SK-N-SH (cell line): ENCODE measurements at regions not wholly inside any gene's neighbourhood (a gene's known extent, or its start where the extent isn't known, plus 50 kb on each side); places are given as distances from the start of the nearest gene placed in this dataset.

Source experiments
- CTCF ChIA-PET: fragments of 300-600, 350-600 bp; formaldehyde crosslinking; extraction: SDS; loops from one replicate; lab custom pipeline; 2021; lab: Yijun Ruan, JAX
- POLR2A ChIA-PET: fragments of 350-600 bp; sonication (Branson Sonifier 250); formaldehyde crosslinking; extraction: SDS; loops from one replicate; lab custom pipeline; 2020; ENCODE audit warnings: antibody characterized with exemption, inconsistent platforms; lab: Yijun Ruan, JAX
- DNase-seq: peaks from one replicate; pipeline ENCODE4 v3.0.0; 2012
- H2AFZ ChIP-seq: fragments of 200-600 bp; sonication (generic); 2 replicates; pipeline ENCODE4 v1.8.1; 2016; ENCODE audit warnings: antibody characterized with exemption, mild to moderate bottlenecking, low read depth
- H3F3A ChIP-seq: fragments of 200-600 bp; sonication (generic); replicated peaks from 2 replicates; pipeline ENCODE3; 2016; ENCODE audit warnings: antibody characterized with exemption, mild to moderate bottlenecking; ENCODE audit not compliant: insufficient read depth
- H3K27ac ChIP-seq, 2 experiments: fragments of 200-500 bp in 1 of 2; fragments of 200-600 bp in 1 of 2; sonication (Bioruptor generic) in 1 of 2; sonication (generic), shearing (Covaris generic) in 1 of 2; 2 replicates each; pipeline versions ENCODE4 v1.5.1 to v1.6.1; 2014 to 2016; ENCODE audit warnings: low read depth in 2 of 2, inconsistent platforms in 1 of 2, low read length in 1 of 2, mild to moderate bottlenecking in 1 of 2, mixed read lengths in 1 of 2
- H3K27me3 ChIP-seq: fragments of 200-600 bp; sonication (generic), shearing (Covaris generic); 2 replicates; pipeline ENCODE4 v1.6.1; 2016; ENCODE audit warnings: mixed run types; ENCODE audit not compliant: insufficient read depth
- H3K36me3 ChIP-seq, 2 experiments: fragments of 200-500 bp in 1 of 2; fragments of 200-600 bp in 1 of 2; sonication (Bioruptor generic) in 1 of 2; sonication (generic) in 1 of 2; replicated peaks in 1 of 2; 2 replicates each; pipeline versions ENCODE3 to v1.5.1; 2014 to 2016; ENCODE audit warnings: low read length in 1 of 2, mild to moderate bottlenecking in 1 of 2; ENCODE audit not compliant: insufficient read depth in 2 of 2, control insufficient read depth in 1 of 2
- H3K4me1 ChIP-seq, 2 experiments: fragments of 200-500 bp in 1 of 2; fragments of 200-600 bp in 1 of 2; sonication (Bioruptor generic) in 1 of 2; sonication (generic), shearing (Covaris generic) in 1 of 2; 2 replicates each; pipeline versions ENCODE4 v1.5.1 to v1.6.1; 2014 to 2016; ENCODE audit warnings: low read depth in 1 of 2, low read length in 1 of 2, mixed run types in 1 of 2; ENCODE audit not compliant: insufficient read depth in 2 of 2, control insufficient read depth in 1 of 2
- H3K4me2 ChIP-seq: fragments of 200-600 bp; sonication (generic), shearing (Covaris generic); 2 replicates; pipeline ENCODE4 v1.6.1; 2017; ENCODE audit warnings: mixed run types
- H3K4me3 ChIP-seq, 2 experiments: fragments of 200-500 bp in 1 of 2; fragments of 200-600 bp in 1 of 2; sonication (Bioruptor generic) in 1 of 2; sonication (generic), shearing (Covaris generic) in 1 of 2; 2 replicates each; pipeline versions ENCODE4 v1.5.1 to v1.8.1; 2014 to 2016; ENCODE audit warnings: low read depth in 2 of 2, inconsistent platforms in 1 of 2, low read length in 1 of 2, mild to moderate bottlenecking in 1 of 2, mixed read lengths in 1 of 2, moderate library complexity in 1 of 2
- H3K79me2 ChIP-seq: fragments of 200-600 bp; sonication (generic); 2 replicates; pipeline ENCODE4 v1.8.1; 2017; ENCODE audit warnings: mild to moderate bottlenecking; ENCODE audit not compliant: insufficient read depth
- H3K9ac ChIP-seq: fragments of 200-600 bp; sonication (generic); 2 replicates; pipeline ENCODE4 v1.6.1; 2017; ENCODE audit warnings: mixed run types
- H3K9me2 ChIP-seq: fragments of 200-600 bp; sonication (generic); 2 replicates; pipeline ENCODE4 v1.6.1; 2017; ENCODE audit warnings: mixed run types
- H3K9me3 ChIP-seq: fragments of 200-600 bp; sonication (generic); 2 replicates; pipeline ENCODE4 v1.6.1; 2017; ENCODE audit warnings: mixed run types, mild to moderate bottlenecking, moderate library complexity
- H4K20me1 ChIP-seq: fragments of 200-600 bp; sonication (generic); 2 replicates; pipeline ENCODE4 v1.6.1; 2017; ENCODE audit warnings: mild to moderate bottlenecking, mixed run types; ENCODE audit not compliant: insufficient read depth
- ELF1 ChIP-seq: IDR thresholded peaks from 2 replicates; pipeline ENCODE4 v1.4.0; 2012
- EZH2phosphoT487 ChIP-seq: fragments of 200-600 bp; sonication (generic); IDR thresholded peaks from 2 replicates; pipeline ENCODE4 v1.6.1; 2017; ENCODE audit warnings: low read depth, mixed run types, mild to moderate bottlenecking, antibody characterized with exemption, moderate library complexity, borderline replicate concordance
- FOXM1 ChIP-seq: IDR thresholded peaks from 2 replicates; pipeline ENCODE4 v1.4.0; 2012; ENCODE audit warnings: low read depth, mild to moderate bottlenecking
- JUND ChIP-seq: IDR thresholded peaks from 2 replicates; pipeline ENCODE4 v1.4.0; 2012
- MXI1 ChIP-seq: IDR thresholded peaks from 2 replicates; pipeline ENCODE4 v1.6.1; 2012; ENCODE audit warnings: mild to moderate bottlenecking, low read depth, low read length, improper control_type of control experiment
- NFIC ChIP-seq: IDR thresholded peaks from 2 replicates; pipeline ENCODE4 v1.4.0; 2012; ENCODE audit warnings: borderline replicate concordance
- NRF1 ChIP-seq: IDR thresholded peaks from 2 replicates; pipeline ENCODE4 v1.6.1; 2012; ENCODE audit warnings: low read depth, mild to moderate bottlenecking, low read length
- POLR2AphosphoS5 ChIP-seq: IDR thresholded peaks from 2 replicates; pipeline ENCODE4 v1.6.1; 2012; ENCODE audit warnings: low read depth, low read length
- RCOR1 ChIP-seq: fragments of 150-350 bp; IDR thresholded peaks from 2 replicates; pipeline ENCODE4 v1.6.1; 2017; ENCODE audit warnings: antibody characterized with exemption, low read length
- RXRA ChIP-seq: IDR thresholded peaks from 2 replicates; pipeline ENCODE4 v1.4.0; 2012; ENCODE audit warnings: low read depth, mild to moderate bottlenecking, borderline replicate concordance
- SIN3A ChIP-seq: IDR thresholded peaks from 2 replicates; pipeline ENCODE4 v1.6.1; 2012; ENCODE audit warnings: low read depth, mild to moderate bottlenecking, low read length, moderate library complexity, borderline replicate concordance
- YY1 ChIP-seq: IDR thresholded peaks from 2 replicates; pipeline ENCODE4 v1.4.0; 2012; ENCODE audit warnings: low read depth, mild to moderate bottlenecking
- WGBS: methylation state at CpG from one replicate; pipeline ENCODE4 v1.1.6; 2017; ENCODE audit warnings: low lambda C conversion rate; 5-methylcytosine and 5-hydroxymethylcytosine counted together
- TF ChIP-seq, protein P1 (sequence below): IDR thresholded peaks from 2 replicates; pipeline ENCODE4; 2012
- TF ChIP-seq, protein P2 (sequence below): fragments of 200-600 bp; sonication (generic); IDR thresholded peaks from 2 replicates; pipeline ENCODE4 v1.6.1; 2017; ENCODE audit warnings: antibody characterized with exemption, mild to moderate bottlenecking, moderate library complexity
- TF ChIP-seq, protein P3 (sequence below): fragments of 150-350 bp; IDR thresholded peaks from 2 replicates; pipeline ENCODE4 v1.6.1; 2017; ENCODE audit warnings: antibody characterized with exemption, low read length, low read depth, borderline replicate concordance
- TF ChIP-seq, protein P4 (sequence below): fragments of 150-350 bp; IDR thresholded peaks from 2 replicates; pipeline ENCODE4 v1.6.1; 2016; ENCODE audit warnings: mild to moderate bottlenecking, low read depth, low read length
- TF ChIP-seq, protein P5 (sequence below): IDR thresholded peaks from 2 replicates; pipeline ENCODE4 v1.4.0; 2012; ENCODE audit warnings: low read depth, borderline replicate concordance
- TF ChIP-seq, protein P6 (sequence below): IDR thresholded peaks from 2 replicates; pipeline ENCODE4 v1.4.0; 2012; ENCODE audit warnings: low read depth

DNA sequence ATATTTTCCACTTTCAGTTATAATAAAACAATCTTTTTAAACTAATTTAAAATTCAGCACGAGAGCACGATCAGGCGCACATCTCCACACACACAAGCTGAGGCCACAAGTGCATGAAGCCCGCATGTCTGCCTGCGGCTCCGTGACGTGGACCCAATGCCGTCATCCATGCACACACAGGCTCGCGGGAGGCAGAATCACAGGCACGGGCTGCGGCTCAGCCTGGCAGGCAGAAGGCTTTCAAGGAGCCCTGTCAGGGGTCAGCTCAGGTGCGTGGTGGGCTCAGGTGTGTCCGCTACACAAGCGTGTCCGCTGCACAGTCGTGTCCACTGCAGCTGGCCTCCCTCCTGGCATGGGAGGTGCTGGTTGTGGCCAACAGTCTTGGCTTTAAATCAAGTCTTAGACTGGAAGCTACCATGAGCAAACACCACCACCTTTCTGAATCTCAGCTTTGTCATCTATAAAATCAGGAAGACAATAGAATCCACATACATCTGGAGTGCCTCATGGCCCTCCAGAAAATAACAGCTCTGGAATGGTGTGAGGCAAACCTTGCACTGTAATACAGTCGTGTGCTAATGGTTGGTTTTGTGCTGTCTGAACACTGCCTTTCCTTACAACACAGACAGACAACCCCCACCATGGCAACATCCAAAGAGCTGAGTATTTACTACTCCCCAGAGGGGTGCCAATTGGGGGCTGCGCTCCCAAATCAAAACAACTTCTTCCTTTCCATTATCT, 210.1 kb downstream of the NDUFA10 start:
- no peaks in the 10 kb centered on the region for H3K36me3 ChIP-seq
- no peak for DNase-seq
- no peak overlapping the region for H3K4me2 ChIP-seq
- no peaks in the 10 kb centered on the region for H3K79me2 ChIP-seq
- TF ChIP-seq, protein P1, sequence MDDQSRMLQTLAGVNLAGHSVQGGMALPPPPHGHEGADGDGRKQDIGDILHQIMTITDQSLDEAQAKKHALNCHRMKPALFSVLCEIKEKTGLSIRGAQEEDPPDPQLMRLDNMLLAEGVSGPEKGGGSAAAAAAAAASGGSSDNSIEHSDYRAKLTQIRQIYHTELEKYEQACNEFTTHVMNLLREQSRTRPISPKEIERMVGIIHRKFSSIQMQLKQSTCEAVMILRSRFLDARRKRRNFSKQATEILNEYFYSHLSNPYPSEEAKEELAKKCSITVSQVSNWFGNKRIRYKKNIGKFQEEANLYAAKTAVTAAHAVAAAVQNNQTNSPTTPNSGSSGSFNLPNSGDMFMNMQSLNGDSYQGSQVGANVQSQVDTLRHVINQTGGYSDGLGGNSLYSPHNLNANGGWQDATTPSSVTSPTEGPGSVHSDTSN = no peak
- TF ChIP-seq, protein P2, sequence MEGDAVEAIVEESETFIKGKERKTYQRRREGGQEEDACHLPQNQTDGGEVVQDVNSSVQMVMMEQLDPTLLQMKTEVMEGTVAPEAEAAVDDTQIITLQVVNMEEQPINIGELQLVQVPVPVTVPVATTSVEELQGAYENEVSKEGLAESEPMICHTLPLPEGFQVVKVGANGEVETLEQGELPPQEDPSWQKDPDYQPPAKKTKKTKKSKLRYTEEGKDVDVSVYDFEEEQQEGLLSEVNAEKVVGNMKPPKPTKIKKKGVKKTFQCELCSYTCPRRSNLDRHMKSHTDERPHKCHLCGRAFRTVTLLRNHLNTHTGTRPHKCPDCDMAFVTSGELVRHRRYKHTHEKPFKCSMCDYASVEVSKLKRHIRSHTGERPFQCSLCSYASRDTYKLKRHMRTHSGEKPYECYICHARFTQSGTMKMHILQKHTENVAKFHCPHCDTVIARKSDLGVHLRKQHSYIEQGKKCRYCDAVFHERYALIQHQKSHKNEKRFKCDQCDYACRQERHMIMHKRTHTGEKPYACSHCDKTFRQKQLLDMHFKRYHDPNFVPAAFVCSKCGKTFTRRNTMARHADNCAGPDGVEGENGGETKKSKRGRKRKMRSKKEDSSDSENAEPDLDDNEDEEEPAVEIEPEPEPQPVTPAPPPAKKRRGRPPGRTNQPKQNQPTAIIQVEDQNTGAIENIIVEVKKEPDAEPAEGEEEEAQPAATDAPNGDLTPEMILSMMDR = no peak
- TF ChIP-seq, protein P3, sequence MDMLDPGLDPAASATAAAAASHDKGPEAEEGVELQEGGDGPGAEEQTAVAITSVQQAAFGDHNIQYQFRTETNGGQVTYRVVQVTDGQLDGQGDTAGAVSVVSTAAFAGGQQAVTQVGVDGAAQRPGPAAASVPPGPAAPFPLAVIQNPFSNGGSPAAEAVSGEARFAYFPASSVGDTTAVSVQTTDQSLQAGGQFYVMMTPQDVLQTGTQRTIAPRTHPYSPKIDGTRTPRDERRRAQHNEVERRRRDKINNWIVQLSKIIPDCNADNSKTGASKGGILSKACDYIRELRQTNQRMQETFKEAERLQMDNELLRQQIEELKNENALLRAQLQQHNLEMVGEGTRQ = no peak
- TF ChIP-seq RXRA = no peak
- TF ChIP-seq NRF1 = no peak
- TF ChIP-seq MXI1 = no peak
- no peak for TF ChIP-seq JUND
- no peak for TF ChIP-seq NFIC
- TF ChIP-seq, protein P4, sequence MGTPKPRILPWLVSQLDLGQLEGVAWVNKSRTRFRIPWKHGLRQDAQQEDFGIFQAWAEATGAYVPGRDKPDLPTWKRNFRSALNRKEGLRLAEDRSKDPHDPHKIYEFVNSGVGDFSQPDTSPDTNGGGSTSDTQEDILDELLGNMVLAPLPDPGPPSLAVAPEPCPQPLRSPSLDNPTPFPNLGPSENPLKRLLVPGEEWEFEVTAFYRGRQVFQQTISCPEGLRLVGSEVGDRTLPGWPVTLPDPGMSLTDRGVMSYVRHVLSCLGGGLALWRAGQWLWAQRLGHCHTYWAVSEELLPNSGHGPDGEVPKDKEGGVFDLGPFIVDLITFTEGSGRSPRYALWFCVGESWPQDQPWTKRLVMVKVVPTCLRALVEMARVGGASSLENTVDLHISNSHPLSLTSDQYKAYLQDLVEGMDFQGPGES = no peak
- no peak for TF ChIP-seq POLR2AphosphoS5
- no peak for TF ChIP-seq RCOR1
- TF ChIP-seq FOXM1 = no peak
- no peak for TF ChIP-seq YY1
- TF ChIP-seq EZH2phosphoT487 = no peak
- TF ChIP-seq, protein P5, sequence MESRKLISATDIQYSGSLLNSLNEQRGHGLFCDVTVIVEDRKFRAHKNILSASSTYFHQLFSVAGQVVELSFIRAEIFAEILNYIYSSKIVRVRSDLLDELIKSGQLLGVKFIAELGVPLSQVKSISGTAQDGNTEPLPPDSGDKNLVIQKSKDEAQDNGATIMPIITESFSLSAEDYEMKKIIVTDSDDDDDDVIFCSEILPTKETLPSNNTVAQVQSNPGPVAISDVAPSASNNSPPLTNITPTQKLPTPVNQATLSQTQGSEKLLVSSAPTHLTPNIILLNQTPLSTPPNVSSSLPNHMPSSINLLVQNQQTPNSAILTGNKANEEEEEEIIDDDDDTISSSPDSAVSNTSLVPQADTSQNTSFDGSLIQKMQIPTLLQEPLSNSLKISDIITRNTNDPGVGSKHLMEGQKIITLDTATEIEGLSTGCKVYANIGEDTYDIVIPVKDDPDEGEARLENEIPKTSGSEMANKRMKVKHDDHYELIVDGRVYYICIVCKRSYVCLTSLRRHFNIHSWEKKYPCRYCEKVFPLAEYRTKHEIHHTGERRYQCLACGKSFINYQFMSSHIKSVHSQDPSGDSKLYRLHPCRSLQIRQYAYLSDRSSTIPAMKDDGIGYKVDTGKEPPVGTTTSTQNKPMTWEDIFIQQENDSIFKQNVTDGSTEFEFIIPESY = no peak
- TF ChIP-seq, protein P6, sequence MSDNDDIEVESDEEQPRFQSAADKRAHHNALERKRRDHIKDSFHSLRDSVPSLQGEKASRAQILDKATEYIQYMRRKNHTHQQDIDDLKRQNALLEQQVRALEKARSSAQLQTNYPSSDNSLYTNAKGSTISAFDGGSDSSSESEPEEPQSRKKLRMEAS = no peak
- TF ChIP-seq ELF1 = no peak
- no peak for TF ChIP-seq SIN3A
- TF ChIP-seq, all 33 proteins: peak for 0
- POLR2A ChIA-PET = no interaction called here
- Histone ChIP-seq H3K9me2 (no peaks in the 10 kb centered on the region), H3K4me3 (no peak overlapping the region), H3K27ac (no peak overlapping the region), H3K9ac (no peak overlapping the region), H3K9me3 (no peaks in the 10 kb centered on the region), H3F3A (no peaks in the 10 kb centered on the region), H4K20me1 (no peaks in the 10 kb centered on the region), H2AFZ (no peak overlapping the region), H3K4me1 (peaks cover 0 to 6% of the 10 kb centered on the region in 2 experiments; a peak in 1 of 4 replicates), H3K27me3 (no peaks in the 10 kb centered on the region)
- CTCF ChIA-PET = interaction anchor here (1.4 kb wide), 1 partner anchor 9 kb away, joined by 4 read pairs; no protein-coding TSS in a partner anchor
- 70% methylated on average over 12 of the region's 19 CpGs for WGBS
